MM.1S (cell line): ENCODE measurements at regions not wholly inside any gene's neighbourhood (a gene's known extent, or its start where the extent isn't known, plus 50 kb on each side); places are given as distances from the start of the nearest gene placed in this dataset.

Source experiments
- DNase-seq: peaks from one replicate; pipeline ENCODE4 v3.0.0-alpha.2; 2015
- H2AFZ ChIP-seq: fragments of 300-600 bp; sonication (generic); 2 replicates; pipeline ENCODE4 v1.6.0; 2016; ENCODE audit warnings: antibody characterized with exemption, low read length
- H3F3A ChIP-seq: fragments of 300-600 bp; sonication (generic); 2 replicates; pipeline ENCODE4 v1.6.1; 2016; ENCODE audit warnings: mild to moderate bottlenecking, antibody characterized with exemption, low read length, moderate library complexity, mixed read lengths; ENCODE audit not compliant: insufficient read depth
- H3K27ac ChIP-seq: fragments of 300-600 bp; sonication (generic); 2 replicates; pipeline ENCODE4 v1.5.1; 2016; ENCODE audit warnings: mild to moderate bottlenecking, low read length
- H3K27me3 ChIP-seq: fragments of 300-600 bp; sonication (generic); replicated peaks from 2 replicates; pipeline ENCODE4 v1.6.0; 2016; ENCODE audit warnings: low read length; ENCODE audit not compliant: insufficient read depth
- H3K36me3 ChIP-seq: fragments of 300-600 bp; sonication (generic); replicated peaks from 2 replicates; pipeline ENCODE4 v1.6.1; 2016; ENCODE audit warnings: mild to moderate bottlenecking, low read length, mixed read lengths; ENCODE audit not compliant: insufficient read depth
- H3K4me1 ChIP-seq: fragments of 300-600 bp; sonication (generic); 2 replicates; pipeline ENCODE4 v1.6.1; 2016; ENCODE audit warnings: low read length, mixed read lengths
- H3K4me2 ChIP-seq: fragments of 300-600 bp; sonication (generic); 2 replicates; pipeline ENCODE4 v1.6.0; 2016; ENCODE audit warnings: low read depth, low read length
- H3K4me3 ChIP-seq: fragments of 300-600 bp; sonication (generic); 2 replicates; pipeline ENCODE4 v1.5.1; 2016; ENCODE audit warnings: low read length, mixed read lengths
- H3K79me2 ChIP-seq: fragments of 300-600 bp; sonication (generic); 2 replicates; pipeline ENCODE4 v1.6.1; 2016; ENCODE audit warnings: mixed run types, low read length, mixed read lengths
- H3K9ac ChIP-seq: fragments of 300-600 bp; sonication (generic); 2 replicates; pipeline ENCODE4 v1.6.1; 2016; ENCODE audit warnings: low read length, mixed read lengths
- H3K9me2 ChIP-seq: fragments of 300-600 bp; sonication (generic); replicated peaks from 2 replicates; pipeline ENCODE4 v1.6.1; 2016; ENCODE audit warnings: mild to moderate bottlenecking, low read length, mixed read lengths; ENCODE audit not compliant: insufficient read depth
- H3K9me3 ChIP-seq: fragments of 300-600 bp; sonication (generic); replicated peaks from 2 replicates; pipeline ENCODE4 v1.6.1; 2016; ENCODE audit warnings: mild to moderate bottlenecking, low read length, mixed read lengths; ENCODE audit not compliant: insufficient read depth
- H4K20me1 ChIP-seq: fragments of 300-600 bp; sonication (generic); 2 replicates; pipeline ENCODE4 v1.6.1; 2016; ENCODE audit warnings: mild to moderate bottlenecking, low read length, moderate library complexity, mixed read lengths; ENCODE audit not compliant: insufficient read depth
- CTCF ChIP-seq: fragments of 300-600 bp; sonication (generic); IDR thresholded peaks from 2 replicates; pipeline ENCODE4 v1.5.1; 2016; ENCODE audit warnings: antibody characterized with exemption, low read length, mixed read lengths
- EZH2 ChIP-seq: fragments of 300-600 bp; sonication (generic); optimal IDR thresholded peaks from 2 replicates; pipeline ENCODE3; 2017; ENCODE audit warnings: low read depth, mild to moderate bottlenecking, antibody characterized with exemption, low read length, mixed read lengths
- EZH2phosphoT487 ChIP-seq: fragments of 300-600 bp; sonication (generic); IDR thresholded peaks from 2 replicates; pipeline ENCODE4 v1.6.1; 2018; ENCODE audit warnings: antibody characterized with exemption, low read length

GRCh38 chr5:81803812-81804211 lies 52.9 kb upstream of the SSBP2 start:
- Histone ChIP-seq H3K4me2 (no peak overlapping the region), H3K9me2 (no peaks in the 10 kb centered on the region), H3K9ac (no peak overlapping the region), H3K36me3 (no peaks in the 10 kb centered on the region), H4K20me1 (no peaks in the 10 kb centered on the region), H3K27ac (no peak overlapping the region), H2AFZ (no peak overlapping the region), H3K4me3 (no peak overlapping the region), H3F3A (no peaks in the 10 kb centered on the region), H3K9me3 (no peaks in the 10 kb centered on the region), H3K27me3 (no peaks in the 10 kb centered on the region), H3K79me2 (no peaks in the 10 kb centered on the region), H3K4me1 (peaks cover 12% of the 10 kb centered on the region)
- TF ChIP-seq EZH2phosphoT487 (no peak), EZH2 (no peak), CTCF (no peak)
- DNase-seq, result no peak

- DNase-seq, result no peak
- no peaks in the 10 kb centered on the region for H3K36me3 ChIP-seq
Observed at GRCh38 chr5:81802625-81803024, 51.7 kb upstream of the SSBP2 start.

GRCh38 chr5:81802020-81802419 lies 51.1 kb upstream of the SSBP2 start:
- H3K36me3 ChIP-seq, result no peaks in the 10 kb centered on the region
- no peak overlapping the region for H3K4me3 ChIP-seq
- no peak for TF ChIP-seq EZH2phosphoT487
- no peak for TF ChIP-seq CTCF
- TF ChIP-seq EZH2, result no peak
- H2AFZ ChIP-seq, result no peak overlapping the region
- H3K9ac ChIP-seq, result no peak overlapping the region
- no peak overlapping the region for H3K27ac ChIP-seq
- H3K27me3 ChIP-seq, result no peaks in the 10 kb centered on the region
- no peak for DNase-seq
- no peak overlapping the region for H3K4me2 ChIP-seq
- no peaks in the 10 kb centered on the region for H4K20me1 ChIP-seq
- H3K9me2 ChIP-seq, result no peaks in the 10 kb centered on the region
- H3F3A ChIP-seq, result no peaks in the 10 kb centered on the region
- no peaks in the 10 kb centered on the region for H3K79me2 ChIP-seq
- H3K4me1 ChIP-seq, result peaks cover 12% of the 10 kb centered on the region
- no peaks in the 10 kb centered on the region for H3K9me3 ChIP-seq

More at GRCh38 chr5:81802625-81803024, 51.7 kb upstream of the SSBP2 start:
- Histone ChIP-seq H3K4me2 (no peak overlapping the region), H3K9me3 (no peaks in the 10 kb centered on the region), H3K4me3 (no peak overlapping the region), H3K9ac (no peak overlapping the region), H4K20me1 (no peaks in the 10 kb centered on the region), H3K4me1 (peaks cover 12% of the 10 kb centered on the region), H2AFZ (no peak overlapping the region), H3K79me2 (no peaks in the 10 kb centered on the region), H3K9me2 (no peaks in the 10 kb centered on the region), H3F3A (no peaks in the 10 kb centered on the region), H3K27ac (no peak overlapping the region), H3K27me3 (no peaks in the 10 kb centered on the region)
- no peak for TF ChIP-seq EZH2
- no peak for TF ChIP-seq CTCF
- TF ChIP-seq EZH2phosphoT487, result no peak
